Ishikawa (cell line): ENCODE measurements at regions not wholly inside any gene's neighbourhood (a gene's known extent, or its start where the extent isn't known, plus 50 kb on each side); places are given as distances from the start of the nearest gene placed in this dataset.

Experiments used
- EP300 ChIP-seq: IDR thresholded peaks from 2 replicates; pipeline ENCODE4 v1.6.1; 2012; ENCODE audit warnings: borderline replicate concordance
- MAX ChIP-seq: IDR thresholded peaks from 2 replicates; pipeline ENCODE4 v1.6.1; 2012
- NFIC ChIP-seq: IDR thresholded peaks from 2 replicates; pipeline ENCODE4 v1.6.1; 2012
- TAF1 ChIP-seq: IDR thresholded peaks from 2 replicates; pipeline ENCODE4 v1.6.1; 2012; ENCODE audit warnings: low read depth, mild to moderate bottlenecking
- YY1 ChIP-seq: IDR thresholded peaks from 2 replicates; pipeline ENCODE4 v1.6.1; 2012; ENCODE audit warnings: low read depth

GRCh38 chr9:78812665-78813064 lies 515.7 kb downstream of the PSAT1 start:
- TF ChIP-seq NFIC (no peak), EP300 (no peak), MAX (no peak), YY1 (no peak), TAF1 (no peak)
